Mammary epithelial cell (primary cell): ENCODE measurements at regions not wholly inside any gene's neighbourhood (a gene's known extent, or its start where the extent isn't known, plus 50 kb on each side); places are given as distances from the start of the nearest gene placed in this dataset.

Experiments
- EZH2 ChIP-seq: IDR thresholded peaks from 2 replicates; pipeline ENCODE4 v1.6.1; 2012; ENCODE audit warnings: low read length, inconsistent platforms, borderline replicate concordance
- TF ChIP-seq, protein P1 (sequence below), 2 donors: IDR thresholded peaks in 1 of 2; conservative IDR thresholded peaks in 1 of 2; 2 replicates each; pipeline ENCODE4 v1.5.1; 2011 to 2012; ENCODE audit warnings: inconsistent platforms in 2 of 2, low read length in 2 of 2, mild to moderate bottlenecking in 2 of 2, control low read depth in 1 of 2, low read depth in 1 of 2; ENCODE audit not compliant: insufficient read depth in 1 of 2; ENCODE audit errors: extremely low read depth in 1 of 2

DNA sequence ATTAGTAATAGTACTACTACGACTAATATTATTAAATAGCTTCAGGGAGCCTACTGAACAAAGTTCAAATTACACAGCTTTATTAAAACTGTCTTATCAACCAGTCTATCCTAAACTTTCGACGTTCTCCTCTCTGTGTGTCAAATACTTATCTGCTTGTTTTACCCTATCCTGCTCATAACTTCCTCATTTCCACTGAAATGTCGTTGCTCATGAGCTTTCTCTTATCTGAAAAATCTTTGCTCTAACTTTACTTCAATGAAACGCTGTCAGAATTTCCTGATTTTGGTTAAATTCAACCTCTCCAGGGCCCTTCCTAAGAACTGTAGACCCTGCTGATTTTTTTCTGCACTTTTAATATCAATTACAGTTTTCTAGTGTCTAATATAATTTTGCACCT lies 1431.0 kb upstream of the WWC1 start:
- TF ChIP-seq, protein P1, sequence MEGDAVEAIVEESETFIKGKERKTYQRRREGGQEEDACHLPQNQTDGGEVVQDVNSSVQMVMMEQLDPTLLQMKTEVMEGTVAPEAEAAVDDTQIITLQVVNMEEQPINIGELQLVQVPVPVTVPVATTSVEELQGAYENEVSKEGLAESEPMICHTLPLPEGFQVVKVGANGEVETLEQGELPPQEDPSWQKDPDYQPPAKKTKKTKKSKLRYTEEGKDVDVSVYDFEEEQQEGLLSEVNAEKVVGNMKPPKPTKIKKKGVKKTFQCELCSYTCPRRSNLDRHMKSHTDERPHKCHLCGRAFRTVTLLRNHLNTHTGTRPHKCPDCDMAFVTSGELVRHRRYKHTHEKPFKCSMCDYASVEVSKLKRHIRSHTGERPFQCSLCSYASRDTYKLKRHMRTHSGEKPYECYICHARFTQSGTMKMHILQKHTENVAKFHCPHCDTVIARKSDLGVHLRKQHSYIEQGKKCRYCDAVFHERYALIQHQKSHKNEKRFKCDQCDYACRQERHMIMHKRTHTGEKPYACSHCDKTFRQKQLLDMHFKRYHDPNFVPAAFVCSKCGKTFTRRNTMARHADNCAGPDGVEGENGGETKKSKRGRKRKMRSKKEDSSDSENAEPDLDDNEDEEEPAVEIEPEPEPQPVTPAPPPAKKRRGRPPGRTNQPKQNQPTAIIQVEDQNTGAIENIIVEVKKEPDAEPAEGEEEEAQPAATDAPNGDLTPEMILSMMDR (conservative IDR thresholded peaks at IDR 0.05 in 1 of 2, IDR thresholded peaks at IDR 0.05 in 1 of 2; ENCODE audit: extremely low read depth in 1 of 2, insufficient read depth in 1 of 2, low read depth in 1 of 2, low read length in 2 of 2) = no peak
- no peak for TF ChIP-seq EZH2
